Endothelial cell (in vitro differentiated cells): ENCODE measurements at regions not wholly inside any gene's neighbourhood (a gene's known extent, or its start where the extent isn't known, plus 50 kb on each side); places are given as distances from the start of the nearest gene placed in this dataset.
"Not testable (repeated sequence)": the region's sequence is repeated elsewhere in the genome, so short reads cannot be mapped to it uniquely, and the experiment has no call there.

Experiments
- DNase-seq: peaks from one replicate; pipeline ENCODE4 v3.0.0; 2021; ENCODE audit warnings: low spot score
- H3K27ac Mint-ChIP-seq: one replicate; pipeline ENCODE4 v1.8.0; 2021; ENCODE audit warnings: mixed read lengths, inconsistent platforms; ENCODE audit not compliant: unreplicated experiment
- H3K27me3 Mint-ChIP-seq: one replicate; pipeline ENCODE4 v1.8.0; 2021; ENCODE audit warnings: mild to moderate bottlenecking, moderate library complexity, mixed read lengths, inconsistent platforms; ENCODE audit not compliant: unreplicated experiment
- H3K36me3 Mint-ChIP-seq: one replicate; pipeline ENCODE4 v1.8.0; 2021; ENCODE audit warnings: mild to moderate bottlenecking, low read depth, mixed read lengths, inconsistent platforms; ENCODE audit not compliant: unreplicated experiment
- H3K4me1 Mint-ChIP-seq: one replicate; pipeline ENCODE4 v1.8.0; 2021; ENCODE audit warnings: mild to moderate bottlenecking, mixed read lengths, inconsistent platforms; ENCODE audit not compliant: unreplicated experiment
- H3K4me3 Mint-ChIP-seq: one replicate; pipeline ENCODE4 v1.8.0; 2021; ENCODE audit warnings: mild to moderate bottlenecking, mixed read lengths, inconsistent platforms; ENCODE audit not compliant: unreplicated experiment
- H3K9me3 Mint-ChIP-seq: one replicate; pipeline ENCODE4 v1.8.0; 2021; ENCODE audit warnings: mixed read lengths, inconsistent platforms; ENCODE audit not compliant: unreplicated experiment
- TF ChIP-seq, protein P1 (sequence below): fragments of 200-600 bp; sonication (generic); IDR thresholded peaks from one replicate; pipeline ENCODE4 v1.5.0; 2021; ENCODE audit warnings: antibody characterized with exemption; ENCODE audit not compliant: unreplicated experiment

DNA sequence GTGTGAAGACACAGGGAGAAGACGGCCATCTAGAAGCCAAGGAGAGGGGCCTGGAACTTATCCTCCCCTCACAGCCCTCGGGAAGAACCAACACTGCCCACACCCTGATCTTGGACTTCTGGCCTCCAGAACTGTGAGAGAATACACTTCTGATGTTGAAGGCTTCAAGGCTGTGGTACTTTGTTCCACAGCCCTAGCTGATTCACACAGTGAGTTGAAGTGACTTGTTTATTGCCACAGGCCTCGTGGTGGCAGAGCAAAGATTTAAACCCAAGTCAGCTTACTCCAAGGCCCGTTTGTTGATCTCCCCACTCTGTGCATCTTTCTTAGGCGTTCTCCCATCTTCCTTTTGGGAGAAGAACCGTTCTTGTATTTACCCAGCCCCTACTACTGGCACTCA lies 72.8 kb downstream of the CYTL1 start:
- Mint-ChIP-seq H3K4me3 (no peak overlapping the region), H3K4me1 (no peaks in the 10 kb centered on the region), H3K27ac (no peak overlapping the region), H3K9me3 (peaks cover 4% of the 10 kb centered on the region), H3K36me3 (no peaks in the 10 kb centered on the region), H3K27me3 (peaks cover 3% of the 10 kb centered on the region)
- DNase-seq = no peak
- TF ChIP-seq, protein P1, sequence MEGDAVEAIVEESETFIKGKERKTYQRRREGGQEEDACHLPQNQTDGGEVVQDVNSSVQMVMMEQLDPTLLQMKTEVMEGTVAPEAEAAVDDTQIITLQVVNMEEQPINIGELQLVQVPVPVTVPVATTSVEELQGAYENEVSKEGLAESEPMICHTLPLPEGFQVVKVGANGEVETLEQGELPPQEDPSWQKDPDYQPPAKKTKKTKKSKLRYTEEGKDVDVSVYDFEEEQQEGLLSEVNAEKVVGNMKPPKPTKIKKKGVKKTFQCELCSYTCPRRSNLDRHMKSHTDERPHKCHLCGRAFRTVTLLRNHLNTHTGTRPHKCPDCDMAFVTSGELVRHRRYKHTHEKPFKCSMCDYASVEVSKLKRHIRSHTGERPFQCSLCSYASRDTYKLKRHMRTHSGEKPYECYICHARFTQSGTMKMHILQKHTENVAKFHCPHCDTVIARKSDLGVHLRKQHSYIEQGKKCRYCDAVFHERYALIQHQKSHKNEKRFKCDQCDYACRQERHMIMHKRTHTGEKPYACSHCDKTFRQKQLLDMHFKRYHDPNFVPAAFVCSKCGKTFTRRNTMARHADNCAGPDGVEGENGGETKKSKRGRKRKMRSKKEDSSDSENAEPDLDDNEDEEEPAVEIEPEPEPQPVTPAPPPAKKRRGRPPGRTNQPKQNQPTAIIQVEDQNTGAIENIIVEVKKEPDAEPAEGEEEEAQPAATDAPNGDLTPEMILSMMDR = no peak

DNA sequence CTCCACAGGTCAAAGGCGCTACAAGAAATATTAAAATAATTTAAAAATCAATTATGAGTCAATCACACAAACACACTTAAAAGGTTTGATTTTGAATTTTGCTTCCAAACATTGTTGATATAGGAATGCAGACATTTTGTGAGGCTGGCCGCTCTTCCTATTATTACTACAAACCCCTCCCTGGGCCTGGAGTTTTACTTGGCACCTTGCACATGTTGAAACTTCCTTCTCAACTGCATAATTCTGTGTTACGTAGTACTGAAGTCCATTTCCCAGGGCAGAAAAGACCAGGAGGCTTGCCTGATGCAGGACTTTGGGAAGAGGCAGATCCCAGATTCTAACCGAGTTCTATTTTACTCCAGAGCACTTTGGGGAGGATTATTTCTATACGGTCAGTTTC lies 71.5 kb downstream of the CYTL1 start:
- no peaks in the 10 kb centered on the region for H3K4me1 Mint-ChIP-seq
- peaks cover 4% of the 10 kb centered on the region for H3K9me3 Mint-ChIP-seq
- no peak overlapping the region for H3K27ac Mint-ChIP-seq
- no peaks in the 10 kb centered on the region for H3K36me3 Mint-ChIP-seq
- DNase-seq = no peak
- no peak overlapping the region for H3K4me3 Mint-ChIP-seq
- TF ChIP-seq, protein P1 = no peak
- H3K27me3 Mint-ChIP-seq = peaks cover 1% of the 10 kb centered on the region

DNA sequence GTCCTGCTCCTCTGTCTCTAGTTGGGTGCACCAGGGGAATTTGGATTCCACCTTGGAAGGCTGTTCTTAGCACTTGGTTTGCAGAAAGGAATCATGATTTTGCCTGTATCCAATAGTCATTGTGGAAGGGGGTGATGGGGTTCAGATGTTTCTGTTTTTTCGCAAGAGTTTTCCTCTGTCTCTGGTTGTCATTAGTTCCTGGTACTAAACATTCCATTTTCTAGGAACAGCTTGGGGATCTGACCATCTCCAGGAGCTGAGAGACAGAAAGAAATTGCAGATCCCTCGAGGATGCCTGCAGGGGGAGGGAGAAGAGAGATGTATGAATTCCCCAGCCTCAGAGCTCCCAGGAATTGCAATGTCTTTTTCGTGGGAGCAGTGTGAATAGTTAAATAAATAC lies 70.9 kb downstream of the CYTL1 start:
- Mint-ChIP-seq H3K36me3 (no peaks in the 10 kb centered on the region), H3K4me1 (no peaks in the 10 kb centered on the region), H3K4me3 (no peak overlapping the region), H3K27ac (no peak overlapping the region), H3K9me3 (peaks cover 4% of the 10 kb centered on the region), H3K27me3 (peaks cover 1% of the 10 kb centered on the region)
- TF ChIP-seq, protein P1 = no peak
- DNase-seq = no peak

DNA sequence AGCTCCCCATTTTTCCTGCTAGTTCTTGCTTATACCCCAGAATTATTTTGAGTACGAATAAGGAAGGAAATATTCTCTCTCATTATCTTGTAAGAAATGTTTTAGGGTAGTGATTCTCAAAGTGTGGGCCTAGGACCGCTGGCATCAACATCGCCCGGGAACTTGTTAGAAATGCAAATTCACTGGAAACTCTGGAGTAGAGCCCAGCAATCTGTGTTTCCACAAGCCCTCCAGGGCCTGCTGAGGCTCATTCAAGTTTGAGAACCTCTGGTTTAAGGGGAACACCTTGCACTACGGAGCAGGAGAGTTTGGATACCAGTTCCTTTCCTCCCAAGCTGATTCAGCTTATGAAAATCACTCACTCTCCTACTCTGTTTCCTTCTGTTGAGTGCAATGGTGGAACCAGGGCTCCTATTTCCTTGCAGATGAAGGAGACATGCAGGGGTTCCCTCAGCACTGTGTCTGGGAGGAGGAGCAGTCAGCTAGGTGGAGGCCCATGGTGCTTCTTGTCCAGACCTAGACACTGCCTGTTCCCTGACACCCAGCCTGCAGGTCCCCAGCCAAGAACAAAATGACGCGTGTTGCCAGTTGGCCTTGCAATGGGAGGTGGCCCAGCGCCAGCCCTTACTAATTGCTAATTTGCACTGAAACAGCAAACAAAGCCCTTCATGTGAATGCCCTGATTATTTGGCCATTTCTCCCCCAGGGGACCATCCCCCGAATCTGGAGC lies 68.5 kb downstream of the CYTL1 start:
- TF ChIP-seq, protein P1 = no peak
- no peaks in the 10 kb centered on the region for H3K36me3 Mint-ChIP-seq
- peaks cover 1% of the 10 kb centered on the region for H3K27me3 Mint-ChIP-seq
- H3K27ac Mint-ChIP-seq = no peak overlapping the region
- no peak for DNase-seq
- H3K4me3 Mint-ChIP-seq = no peak overlapping the region
- H3K4me1 Mint-ChIP-seq = no peaks in the 10 kb centered on the region
- peaks cover 4% of the 10 kb centered on the region for H3K9me3 Mint-ChIP-seq

DNA sequence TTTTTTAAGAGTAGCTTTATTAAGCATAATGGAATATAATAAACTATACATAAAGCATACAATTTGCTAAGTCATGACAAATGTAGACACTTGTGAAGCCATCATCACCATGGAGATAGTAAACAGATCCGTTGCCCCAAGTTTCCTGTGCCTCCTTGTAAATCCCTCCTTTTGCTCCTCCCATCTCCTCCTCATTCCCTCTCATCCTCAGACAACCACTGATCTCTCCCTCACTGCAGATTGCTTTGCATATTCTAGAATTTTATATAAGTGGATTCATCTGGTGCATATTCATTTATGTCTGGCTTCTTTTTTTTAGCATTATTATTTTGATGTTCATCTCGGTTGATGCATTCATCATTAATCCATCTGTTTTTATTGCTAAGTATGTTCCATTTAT lies 67.0 kb downstream of the CYTL1 start:
- Mint-ChIP-seq H3K27ac (no peak overlapping the region), H3K9me3 (no peaks in the 10 kb centered on the region), H3K27me3 (peaks cover 1% of the 10 kb centered on the region), H3K36me3 (no peaks in the 10 kb centered on the region), H3K4me3 (no peak overlapping the region), H3K4me1 (no peaks in the 10 kb centered on the region)
- no peak for DNase-seq
- TF ChIP-seq, protein P1 = no peak

DNA sequence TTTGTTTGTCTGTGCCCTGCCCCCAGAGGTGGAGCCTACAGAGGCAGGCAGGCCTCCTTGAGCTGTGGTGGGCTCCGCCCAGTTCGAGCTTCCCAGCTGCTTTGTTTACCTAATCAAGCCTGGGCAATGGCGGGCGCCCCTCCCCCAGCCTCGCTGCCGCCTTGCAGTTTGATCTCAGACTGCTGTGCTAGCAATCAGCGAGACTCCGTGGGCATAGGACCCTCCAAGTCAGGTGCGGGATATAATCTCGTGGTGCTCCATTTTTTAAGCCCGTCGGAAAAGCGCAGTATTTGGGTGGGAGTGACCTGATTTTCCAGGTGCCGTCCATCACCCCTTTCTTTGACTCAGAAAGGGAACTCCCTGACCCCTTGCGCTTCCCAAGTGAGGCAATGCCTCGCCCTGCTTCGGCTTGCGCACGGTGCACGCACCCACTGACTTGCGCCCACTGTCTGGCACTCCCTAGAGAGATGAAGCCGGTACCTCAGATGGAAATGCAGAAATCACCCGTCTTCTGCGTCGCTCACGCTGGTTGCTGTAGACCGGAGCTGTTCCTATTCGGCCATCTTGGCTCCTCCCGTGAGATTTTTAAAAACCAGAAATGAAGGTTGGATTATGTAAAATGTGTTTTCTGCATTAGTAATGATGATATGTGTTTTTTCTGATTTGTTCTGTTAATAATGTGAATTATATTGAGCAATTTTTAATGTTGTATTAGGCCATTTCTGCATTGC lies 59.7 kb downstream of the CYTL1 start:
- not testable (repeated sequence) for DNase-seq, H3K27me3 Mint-ChIP-seq, H3K9me3 Mint-ChIP-seq, H3K4me1 Mint-ChIP-seq, H3K27ac Mint-ChIP-seq, H3K4me3 Mint-ChIP-seq, H3K36me3 Mint-ChIP-seq
